ENCODE measurements at regions not wholly inside any gene's neighbourhood (a gene's known extent, or its start where the extent isn't known, plus 50 kb on each side); places are given as distances from the start of the nearest gene placed in this dataset.

- Histone ChIP-seq H3K27me3 (no peaks in the 10 kb centered on the region), H3K36me3 (replicated peaks in 1 of 2; ENCODE audit: insufficient read depth in 1 of 2, low read depth in 2 of 2) (no peaks in the 10 kb centered on the region), H3K27ac (no peak overlapping the region), H3K9me3 (no peaks in the 10 kb centered on the region), H3K4me1 (no peaks in the 10 kb centered on the region), H3K4me3 (no peak overlapping the region)
- intact Hi-C loops (cut with DNase I): no loop called here
- ATAC-seq: no peak
- no peak for DNase-seq
- TF ChIP-seq POLR2A (IDR thresholded peaks at IDR 0.05): no peak
- no peak for TF ChIP-seq CTCF (IDR thresholded peaks at IDR 0.05)
Observed at GRCh38 chr4:114343015-114343414, 255.6 kb upstream of the UGT8 start.

GRCh38 chr4:114349543-114350175 lies 248.9 kb upstream of the UGT8 start:
- no peaks in the 10 kb centered on the region for H3K4me1 ChIP-seq
- 86 to 92% methylated on average over 2 of the region's 2 CpGs for WGBS, 2 donors
- H3K4me3 ChIP-seq: no peak overlapping the region
- no peaks in the 10 kb centered on the region for H3K9me3 ChIP-seq
- DNase-seq (no peak), ATAC-seq (no peak)
- H3K27ac ChIP-seq: no peak overlapping the region
- TF ChIP-seq CTCF (IDR thresholded peaks at IDR 0.05) (no peak), POLR2A (IDR thresholded peaks at IDR 0.05) (no peak)
- H3K36me3 ChIP-seq (replicated peaks in 1 of 2; ENCODE audit: insufficient read depth in 1 of 2, low read depth in 2 of 2): no peaks in the 10 kb centered on the region
- intact Hi-C loops (cut with DNase I): no loop called here
- no peaks in the 10 kb centered on the region for H3K27me3 ChIP-seq

GRCh38 chr4:114358901-114359300 lies 239.7 kb upstream of the UGT8 start:
- Histone ChIP-seq H3K36me3 (replicated peaks in 1 of 2; ENCODE audit: insufficient read depth in 1 of 2, low read depth in 2 of 2) (no peaks in the 10 kb centered on the region), H3K27ac (no peak overlapping the region), H3K4me3 (no peak overlapping the region), H3K27me3 (no peaks in the 10 kb centered on the region), H3K9me3 (no peaks in the 10 kb centered on the region), H3K4me1 (no peaks in the 10 kb centered on the region)
- TF ChIP-seq POLR2A (IDR thresholded peaks at IDR 0.05): no peak
- DNase-seq (no peak), ATAC-seq (no peak)
- intact Hi-C loops (cut with DNase I): no loop called here

GRCh38 chr4:114361249-114361648 lies 237.4 kb upstream of the UGT8 start:
- no peak overlapping the region for H3K27ac ChIP-seq
- 32 to 33% methylated on average over 3 of the region's 3 CpGs for WGBS, 2 donors
- intact Hi-C loops (cut with DNase I): no loop called here

GRCh38 chr4:114364857-114365256 lies 233.8 kb upstream of the UGT8 start:
- Histone ChIP-seq H3K4me1 (no peaks in the 10 kb centered on the region), H3K36me3 (replicated peaks in 1 of 2; ENCODE audit: insufficient read depth in 1 of 2, low read depth in 2 of 2) (no peaks in the 10 kb centered on the region), H3K27ac (no peak overlapping the region), H3K27me3 (no peaks in the 10 kb centered on the region), H3K4me3 (no peak overlapping the region), H3K9me3 (no peaks in the 10 kb centered on the region)
- intact Hi-C loops (cut with DNase I): no loop called here
- DNase-seq (no peak), ATAC-seq (no peak)
- no peak for TF ChIP-seq POLR2A (IDR thresholded peaks at IDR 0.05)
- TF ChIP-seq CTCF (IDR thresholded peaks at IDR 0.05): no peak
- 64 to 75% methylated on average over 1 of the region's 1 CpG for WGBS, 2 donors

More at GRCh38 chr4:114361249-114361648, 237.4 kb upstream of the UGT8 start:
- Histone ChIP-seq H3K9me3 (no peaks in the 10 kb centered on the region), H3K36me3 (replicated peaks in 1 of 2; ENCODE audit: insufficient read depth in 1 of 2, low read depth in 2 of 2) (no peaks in the 10 kb centered on the region), H3K4me3 (no peak overlapping the region), H3K4me1 (no peaks in the 10 kb centered on the region), H3K27me3 (no peaks in the 10 kb centered on the region)
- no peak for ATAC-seq
- TF ChIP-seq POLR2A (IDR thresholded peaks at IDR 0.05) (no peak), CTCF (IDR thresholded peaks at IDR 0.05) (no peak)
- DNase-seq: no peak

Measured in body of pancreas (tissue), 4 donors.